Activated T-cell treated with anti-CD3 and anti-CD28 coated beads, Interleukin-2, amount 50 U/mL, for 24 hours (primary cell): ENCODE measurements at regions not wholly inside any gene's neighbourhood (a gene's known extent, or its start where the extent isn't known, plus 50 kb on each side); places are given as distances from the start of the nearest gene placed in this dataset.
"Not testable (repeated sequence)": the region's sequence is repeated elsewhere in the genome, so short reads cannot be mapped to it uniquely, and the experiment has no call there.

ENCODE experiments used
- DNase-seq: peaks from one replicate; pipeline ENCODE4 v3.0.0-alpha.2; 2020
- H3K27ac Mint-ChIP-seq: 2 replicates; pipeline ENCODE4 v1.8.0; 2020; ENCODE audit warnings: mild to moderate bottlenecking, mixed read lengths
- H3K27me3 Mint-ChIP-seq: 2 replicates; pipeline ENCODE4 v1.8.0; 2020; ENCODE audit warnings: mixed read lengths
- H3K36me3 Mint-ChIP-seq: 2 replicates; pipeline ENCODE4 v1.8.0; 2020; ENCODE audit warnings: low read depth, mixed read lengths
- H3K4me1 Mint-ChIP-seq: 2 replicates; pipeline ENCODE4 v1.8.0; 2020; ENCODE audit warnings: low read depth, mixed read lengths
- H3K4me3 Mint-ChIP-seq: 2 replicates; pipeline ENCODE4 v1.8.0; 2020; ENCODE audit warnings: mild to moderate bottlenecking, moderate library complexity, mixed read lengths
- H3K9me3 Mint-ChIP-seq: 2 replicates; pipeline ENCODE4 v1.8.0; 2020; ENCODE audit warnings: mixed read lengths

GRCh38 chr18:66873899-66874298, 270.0 kb upstream of the CDH19 start:
- Mint-ChIP-seq H3K27ac (no peak overlapping the region), H3K27me3 (no peaks in the 10 kb centered on the region), H3K36me3 (no peaks in the 10 kb centered on the region), H3K4me3 (no peak overlapping the region), H3K9me3 (no peaks in the 10 kb centered on the region), H3K4me1 (no peaks in the 10 kb centered on the region)
- no peak for DNase-seq

GRCh38 chr18:66872277-66872676, 268.4 kb upstream of the CDH19 start:
- Mint-ChIP-seq H3K9me3 (no peaks in the 10 kb centered on the region), H3K27ac (no peak overlapping the region), H3K4me3 (no peak overlapping the region), H3K4me1 (no peaks in the 10 kb centered on the region), H3K36me3 (no peaks in the 10 kb centered on the region), H3K27me3 (no peaks in the 10 kb centered on the region)
- DNase-seq = no peak

GRCh38 chr18:66867653-66868052, 263.8 kb upstream of the CDH19 start:
- no peak for DNase-seq
- no peaks in the 10 kb centered on the region for H3K36me3 Mint-ChIP-seq
- H3K4me1 Mint-ChIP-seq = no peaks in the 10 kb centered on the region
- H3K4me3 Mint-ChIP-seq = no peak overlapping the region
- H3K27ac Mint-ChIP-seq = no peak overlapping the region
- no peaks in the 10 kb centered on the region for H3K9me3 Mint-ChIP-seq
- H3K27me3 Mint-ChIP-seq = no peaks in the 10 kb centered on the region

- not testable (repeated sequence) for H3K36me3 Mint-ChIP-seq, DNase-seq, H3K4me3 Mint-ChIP-seq, H3K9me3 Mint-ChIP-seq, H3K27me3 Mint-ChIP-seq, H3K27ac Mint-ChIP-seq, H3K4me1 Mint-ChIP-seq
These were observed 262.6 kb upstream of the CDH19 start for GRCh38 chr18:66866427-66866940.

- DNase-seq = no peak
- H3K27ac Mint-ChIP-seq = no peak overlapping the region
- no peak overlapping the region for H3K4me3 Mint-ChIP-seq
- no peaks in the 10 kb centered on the region for H3K36me3 Mint-ChIP-seq
- H3K4me1 Mint-ChIP-seq = no peaks in the 10 kb centered on the region
- peaks cover 11% of the 10 kb centered on the region for H3K9me3 Mint-ChIP-seq
- no peaks in the 10 kb centered on the region for H3K27me3 Mint-ChIP-seq
These were observed 234.6 kb upstream of the CDH19 start for GRCh38 chr18:66838340-66838987.

- Mint-ChIP-seq H3K27ac (no peak overlapping the region), H3K27me3 (no peaks in the 10 kb centered on the region), H3K4me1 (no peaks in the 10 kb centered on the region), H3K9me3 (no peaks in the 10 kb centered on the region), H3K36me3 (no peaks in the 10 kb centered on the region), H3K4me3 (no peak overlapping the region)
- DNase-seq = no peak
These were observed 229.8 kb upstream of the CDH19 start for GRCh38 chr18:66833646-66834045.

- H3K27ac Mint-ChIP-seq = no peak overlapping the region
- no peaks in the 10 kb centered on the region for H3K27me3 Mint-ChIP-seq
- no peaks in the 10 kb centered on the region for H3K36me3 Mint-ChIP-seq
- no peaks in the 10 kb centered on the region for H3K4me1 Mint-ChIP-seq
- H3K4me3 Mint-ChIP-seq = no peak overlapping the region
- H3K9me3 Mint-ChIP-seq = peaks cover 2% of the 10 kb centered on the region
- no peak for DNase-seq
These were observed 222.3 kb upstream of the CDH19 start for GRCh38 chr18:66826211-66826610.

GRCh38 chr18:66825347-66825746, 221.5 kb upstream of the CDH19 start:
- peaks cover 2% of the 10 kb centered on the region for H3K9me3 Mint-ChIP-seq
- no peaks in the 10 kb centered on the region for H3K27me3 Mint-ChIP-seq
- DNase-seq = no peak
- no peaks in the 10 kb centered on the region for H3K4me1 Mint-ChIP-seq
- no peak overlapping the region for H3K27ac Mint-ChIP-seq
- no peaks in the 10 kb centered on the region for H3K36me3 Mint-ChIP-seq
- H3K4me3 Mint-ChIP-seq = no peak overlapping the region

GRCh38 chr18:66819235-66819634, 215.3 kb upstream of the CDH19 start:
- no peak overlapping the region for H3K4me3 Mint-ChIP-seq
- H3K4me1 Mint-ChIP-seq = no peaks in the 10 kb centered on the region
- no peak overlapping the region for H3K27ac Mint-ChIP-seq
- H3K36me3 Mint-ChIP-seq = no peaks in the 10 kb centered on the region
- DNase-seq = no peak
- peaks cover 2% of the 10 kb centered on the region for H3K9me3 Mint-ChIP-seq
- no peaks in the 10 kb centered on the region for H3K27me3 Mint-ChIP-seq

- no peaks in the 10 kb centered on the region for H3K9me3 Mint-ChIP-seq
- no peak for DNase-seq
- no peaks in the 10 kb centered on the region for H3K36me3 Mint-ChIP-seq
- no peaks in the 10 kb centered on the region for H3K4me1 Mint-ChIP-seq
- H3K27me3 Mint-ChIP-seq = no peaks in the 10 kb centered on the region
- no peak overlapping the region for H3K27ac Mint-ChIP-seq
- no peak overlapping the region for H3K4me3 Mint-ChIP-seq
These were observed 209.2 kb upstream of the CDH19 start for GRCh38 chr18:66813138-66813537.

- Mint-ChIP-seq H3K9me3 (no peaks in the 10 kb centered on the region), H3K27ac (no peak overlapping the region), H3K27me3 (no peaks in the 10 kb centered on the region), H3K4me1 (no peaks in the 10 kb centered on the region), H3K36me3 (no peaks in the 10 kb centered on the region), H3K4me3 (no peak overlapping the region)
- DNase-seq = no peak
These were observed 191.2 kb upstream of the CDH19 start for GRCh38 chr18:66795051-66795450.

GRCh38 chr18:66792466-66792865, 188.6 kb upstream of the CDH19 start:
- Mint-ChIP-seq H3K27ac (no peak overlapping the region), H3K4me1 (no peaks in the 10 kb centered on the region), H3K36me3 (no peaks in the 10 kb centered on the region), H3K9me3 (peaks cover 2% of the 10 kb centered on the region), H3K4me3 (no peak overlapping the region), H3K27me3 (no peaks in the 10 kb centered on the region)
- no peak for DNase-seq

- H3K4me1 Mint-ChIP-seq = no peaks in the 10 kb centered on the region
- H3K4me3 Mint-ChIP-seq = no peak overlapping the region
- no peaks in the 10 kb centered on the region for H3K27me3 Mint-ChIP-seq
- H3K36me3 Mint-ChIP-seq = no peaks in the 10 kb centered on the region
- H3K9me3 Mint-ChIP-seq = no peaks in the 10 kb centered on the region
- H3K27ac Mint-ChIP-seq = no peak overlapping the region
- no peak for DNase-seq
These were observed 176.7 kb upstream of the CDH19 start for GRCh38 chr18:66780609-66781008.

- no peaks in the 10 kb centered on the region for H3K36me3 Mint-ChIP-seq
- DNase-seq = no peak
- H3K27ac Mint-ChIP-seq = no peak overlapping the region
- H3K4me3 Mint-ChIP-seq = no peak overlapping the region
- no peaks in the 10 kb centered on the region for H3K9me3 Mint-ChIP-seq
- no peaks in the 10 kb centered on the region for H3K27me3 Mint-ChIP-seq
- H3K4me1 Mint-ChIP-seq = no peaks in the 10 kb centered on the region
These were observed 174.2 kb upstream of the CDH19 start for GRCh38 chr18:66778048-66778447.

GRCh38 chr18:66769375-66769774, 165.5 kb upstream of the CDH19 start:
- H3K36me3 Mint-ChIP-seq = no peaks in the 10 kb centered on the region
- H3K4me3 Mint-ChIP-seq = no peak overlapping the region
- no peaks in the 10 kb centered on the region for H3K4me1 Mint-ChIP-seq
- H3K27ac Mint-ChIP-seq = no peak overlapping the region
- H3K27me3 Mint-ChIP-seq = no peaks in the 10 kb centered on the region
- H3K9me3 Mint-ChIP-seq = peaks cover 3% of the 10 kb centered on the region
- DNase-seq = no peak

GRCh38 chr18:66764230-66764629, 160.3 kb upstream of the CDH19 start:
- DNase-seq = no peak
- Mint-ChIP-seq H3K9me3 (peaks cover 3% of the 10 kb centered on the region), H3K4me3 (no peak overlapping the region), H3K27me3 (no peaks in the 10 kb centered on the region), H3K27ac (no peak overlapping the region), H3K4me1 (no peaks in the 10 kb centered on the region), H3K36me3 (no peaks in the 10 kb centered on the region)
